Adrenal gland (tissue), 9 donors: ENCODE measurements at regions not wholly inside any gene's neighbourhood (a gene's known extent, or its start where the extent isn't known, plus 50 kb on each side); places are given as distances from the start of the nearest gene placed in this dataset.

Source experiments
- DNase-seq, 7 donors: peaks; one replicate each; pipeline ENCODE4 v3.0.0-alpha.2; 2019 to 2020
- H3K27ac ChIP-seq, 5 donors: fragments of 200-600 bp; sonication (generic) in 4 of 5; 1 replicate in 3 of 5; 2 replicates in 2 of 5; pipeline versions ENCODE4 v1.5.1 to v1.8.0; 2016 to 2020; ENCODE audit warnings: mild to moderate bottlenecking in 1 of 5
- H3K27me3 ChIP-seq: fragments of 200-600 bp; 2 replicates; pipeline ENCODE4 v1.8.0; 2021
- H3K36me3 ChIP-seq, 2 donors: fragments of 200-600 bp; replicated peaks in 1 of 2; 1 replicate in 1 of 2; 2 replicates in 1 of 2; pipeline versions ENCODE4 v1.5.1 to v1.8.0; 2018 to 2022
- H3K4me1 ChIP-seq, 2 donors: fragments of 200-600 bp; replicated peaks in 1 of 2; 1 replicate in 1 of 2; 2 replicates in 1 of 2; pipeline versions ENCODE4 v1.5.1 to v1.8.0; 2018 to 2021
- H3K4me3 ChIP-seq, 4 donors: fragments of 200-600 bp; sonication (generic) in 3 of 4; one replicate each; pipeline ENCODE4 v1.5.1; 2016 to 2018
- H3K9me3 ChIP-seq, 3 donors: fragments of 200-600 bp; sonication (generic) in 1 of 3; replicated peaks in 1 of 3; 1 replicate in 2 of 3; 2 replicates in 1 of 3; pipeline versions ENCODE4 v1.5.1 to v1.8.0; 2016 to 2021
- CTCF ChIP-seq, 6 experiments: fragments of 450-650 bp in 4 of 6; fragments of 200-600 bp in 2 of 6; sonication (generic) in 1 of 6; IDR thresholded peaks; 1 replicate in 5 of 6; 2 replicates in 1 of 6; pipeline versions ENCODE4 v1.5.1 to v1.8.0; 2016 to 2021; ENCODE audit warnings: antibody characterized with exemption in 6 of 6, mild to moderate bottlenecking in 2 of 6, moderate library complexity in 1 of 6
- POLR2A ChIP-seq, 2 donors: fragments of 450-650 bp; IDR thresholded peaks; one replicate each; pipeline ENCODE4 v1.6.1; 2017; ENCODE audit warnings: antibody characterized with exemption in 2 of 2, mild to moderate bottlenecking in 2 of 2, moderate library complexity in 1 of 2
- WGBS, 4 donors: extraction: QIAGEN DNeasy Blood & Tissue Kit in 2 of 4; methylation state at CpG; one replicate each; pipeline versions ENCODE4 v1.1.5 to v1.1.7; 2013 to 2017; 5-methylcytosine and 5-hydroxymethylcytosine counted together
- intact Hi-C, 2 donors: fragments of 100-400 bp; cut with DNase I; formaldehyde crosslinking; loops; one replicate each; pipeline versions ENCODE4 v1.14.1 to v1.15.0; 2022 to 2023
- donor health status: healthy with polysubstance abuse.
- donor health status: Bipolar disorder and iron deficiency.
- donor health status: DM: yes; HTN: yes; CAD: no.
- donor health status: DM: no; HTN: no; CAD: no.
- donor health status: DM: no; HTN: no; CAD: no.

GRCh38 chr6:19613678-19614077 lies 223.5 kb upstream of the ID4 start:
- Histone ChIP-seq H3K27ac (no peak overlapping the region), H3K36me3 (no peaks in the 10 kb centered on the region), H3K4me1 (no peaks in the 10 kb centered on the region), H3K9me3 (peaks cover 0 to 10% (median 0%) of the 10 kb centered on the region in 3 donors), H3K27me3 (no peaks in the 10 kb centered on the region), H3K4me3 (no peak overlapping the region)
- TF ChIP-seq CTCF (IDR thresholded peaks at IDR 0.05): no peak
- no peak for TF ChIP-seq POLR2A (IDR thresholded peaks at IDR 0.05)
- intact Hi-C loops: no loop called here
- DNase-seq: no peak
- 81 to 83% (median 82%) methylated on average over 3 to 5 of the region's 5 CpGs for WGBS, 4 donors

- H3K36me3 ChIP-seq: no peaks in the 10 kb centered on the region
- TF ChIP-seq CTCF (IDR thresholded peaks at IDR 0.05) (no peak), POLR2A (IDR thresholded peaks at IDR 0.05) (no peak)
- H3K4me1 ChIP-seq: no peaks in the 10 kb centered on the region
- H3K9me3 ChIP-seq: peaks cover 0 to 10% (median 0%) of the 10 kb centered on the region in 3 donors
- intact Hi-C loops: no loop called here
- H3K27ac ChIP-seq: no peak overlapping the region
- H3K27me3 ChIP-seq: no peaks in the 10 kb centered on the region
- H3K4me3 ChIP-seq: no peak overlapping the region
- no peak for DNase-seq
Measured at GRCh38 chr6:19616022-19616421, 221.1 kb upstream of the ID4 start.

GRCh38 chr6:19632230-19632629 lies 204.9 kb upstream of the ID4 start:
- Histone ChIP-seq H3K36me3 (no peaks in the 10 kb centered on the region), H3K4me3 (no peak overlapping the region), H3K4me1 (no peaks in the 10 kb centered on the region), H3K9me3 (no peaks in the 10 kb centered on the region), H3K27me3 (no peaks in the 10 kb centered on the region), H3K27ac (no peak overlapping the region)
- TF ChIP-seq POLR2A (IDR thresholded peaks at IDR 0.05) (no peak), CTCF (IDR thresholded peaks at IDR 0.05) (no peak)
- intact Hi-C loops: no loop called here
- DNase-seq: no peak
- WGBS, 4 donors: 61 to 67% (median 64%) methylated on average over 5 of the region's 5 CpGs

GRCh38 chr6:19632786-19633185 lies 204.4 kb upstream of the ID4 start:
- H3K4me1 ChIP-seq: no peaks in the 10 kb centered on the region
- H3K4me3 ChIP-seq: no peak overlapping the region
- no peaks in the 10 kb centered on the region for H3K9me3 ChIP-seq
- no peak overlapping the region for H3K27ac ChIP-seq
- intact Hi-C loops: no loop called here
- no peaks in the 10 kb centered on the region for H3K36me3 ChIP-seq
- DNase-seq: no peak
- no peaks in the 10 kb centered on the region for H3K27me3 ChIP-seq
- TF ChIP-seq CTCF (IDR thresholded peaks at IDR 0.05) (no peak), POLR2A (IDR thresholded peaks at IDR 0.05) (no peak)
- WGBS, 4 donors: 57 to 74% (median 65%) methylated on average over 3 of the region's 3 CpGs
